ENCODE measurements at regions not wholly inside any gene's neighbourhood (a gene's known extent, or its start where the extent isn't known, plus 50 kb on each side); places are given as distances from the start of the nearest gene placed in this dataset.

- TF ChIP-seq CTCF (conservative IDR thresholded peaks at IDR 0.05) (no peak), EZH2 (IDR thresholded peaks at IDR 0.05; ENCODE audit: low read depth) (no peak)
These were observed 502.9 kb upstream of the PCDH10 start for GRCh38 chr4:132646186-132646585.

Measured in PC-9 (cell line).